HG03575 (cell line): ENCODE measurements at regions not wholly inside any gene's neighbourhood (a gene's known extent, or its start where the extent isn't known, plus 50 kb on each side); places are given as distances from the start of the nearest gene placed in this dataset.
A peak's percentile ranks its signal among the peaks of the same experiment; 100 is the strongest.

Source experiments
- ATAC-seq: cut with Tn5 transposase; IDR thresholded peaks from one replicate; pipeline ENCODE4 v1.9.1; 2021; ENCODE audit not compliant: unreplicated experiment, insufficient number of reproducible peaks, low FRiP score; ENCODE audit errors: extremely low read depth

GRCh38 chr2:181178130-181178529 lies 197.7 kb downstream of the UBE2E3 start:
- ATAC-seq = no peak

GRCh38 chr2:181178823-181179412 lies 198.5 kb downstream of the UBE2E3 start:
- no peak for ATAC-seq

- peak; percentile 97 for ATAC-seq
Measured at GRCh38 chr2:181183878-181184542, 203.6 kb downstream of the UBE2E3 start.

- ATAC-seq = no peak
Measured at GRCh38 chr2:181185421-181185820, 205.0 kb downstream of the UBE2E3 start.

GRCh38 chr2:181185948-181186347 lies 205.5 kb downstream of the UBE2E3 start:
- no peak for ATAC-seq

- ATAC-seq = no peak
Measured at GRCh38 chr2:181188605-181189004, 208.2 kb downstream of the UBE2E3 start.

GRCh38 chr2:181189951-181190350 lies 209.5 kb downstream of the UBE2E3 start:
- no peak for ATAC-seq

GRCh38 chr2:181190711-181191110 lies 210.3 kb downstream of the UBE2E3 start:
- no peak for ATAC-seq

GRCh38 chr2:181193550-181193949 lies 213.1 kb downstream of the UBE2E3 start:
- ATAC-seq = no peak

- ATAC-seq = no peak
Measured at GRCh38 chr2:181196401-181196800, 216.0 kb downstream of the UBE2E3 start.

- ATAC-seq = no peak
Measured at GRCh38 chr2:181197140-181197760, 216.8 kb downstream of the UBE2E3 start.

- ATAC-seq = no peak
Measured at GRCh38 chr2:181198183-181198864, 217.9 kb downstream of the UBE2E3 start.

- no peak for ATAC-seq
Measured at GRCh38 chr2:181203412-181203811, 223.0 kb downstream of the UBE2E3 start.

- ATAC-seq = no peak
Measured at GRCh38 chr2:181203916-181204315, 223.5 kb downstream of the UBE2E3 start.

GRCh38 chr2:181218401-181218821 lies 238.0 kb downstream of the UBE2E3 start:
- no peak for ATAC-seq

- ATAC-seq = no peak
Measured at GRCh38 chr2:181223234-181223633, 234.0 kb upstream of the ITGA4 start.

- no peak for ATAC-seq
Measured at GRCh38 chr2:181224866-181225265, 232.3 kb upstream of the ITGA4 start.

- ATAC-seq = no peak
Measured at GRCh38 chr2:181228661-181229060, 228.5 kb upstream of the ITGA4 start.

- ATAC-seq = no peak
Measured at GRCh38 chr2:181231151-181231550, 226.0 kb upstream of the ITGA4 start.
